Activated B cell treated with CpG ODN at 0.5 μM for 24 hours (primary cell): ENCODE measurements at regions not wholly inside any gene's neighbourhood (a gene's known extent, or its start where the extent isn't known, plus 50 kb on each side); places are given as distances from the start of the nearest gene placed in this dataset.

Experiments used
- ATAC-seq: fragments of 200-7000 bp; cut with Tn5 transposase; one replicate; pipeline ENCODE4 v1.10.0; 2021; ENCODE audit warnings: low read depth, mild to moderate bottlenecking, moderate library complexity
- CTCF ChIA-PET: fragments of 350-600 bp; sonication (Branson Sonifier 250); formaldehyde crosslinking; loops from one replicate; lab custom pipeline; 2021; ENCODE audit warnings: antibody characterized with exemption; lab: Charles Lee
- POLR2A ChIA-PET: fragments of 350-600 bp; sonication (Branson Sonifier 250); formaldehyde crosslinking; loops from one replicate; lab custom pipeline; 2021; ENCODE audit warnings: antibody characterized with exemption; lab: Charles Lee
- DNase-seq: peaks from one replicate; pipeline ENCODE4 v3.0.0; 2022
- H3K27ac Mint-ChIP-seq: one replicate; pipeline ENCODE4 v1.8.0; 2020; ENCODE audit warnings: mixed read lengths
- H3K27me3 Mint-ChIP-seq: one replicate; pipeline ENCODE4 v1.8.0; 2021; ENCODE audit warnings: mixed read lengths
- H3K36me3 Mint-ChIP-seq: one replicate; pipeline ENCODE4 v1.8.0; 2021; ENCODE audit warnings: low read depth, mixed read lengths
- H3K4me1 Mint-ChIP-seq: one replicate; pipeline ENCODE4 v1.8.0; 2021; ENCODE audit warnings: mixed read lengths
- H3K4me3 Mint-ChIP-seq: one replicate; pipeline ENCODE4 v1.8.0; 2020; ENCODE audit warnings: mild to moderate bottlenecking, mixed read lengths
- H3K9me3 Mint-ChIP-seq: one replicate; pipeline ENCODE4 v1.8.0; 2020; ENCODE audit warnings: mixed read lengths
- CTCF ChIP-seq: fragments of 200-600 bp; IDR thresholded peaks from one replicate; pipeline ENCODE4 v1.8.0; 2022; ENCODE audit warnings: antibody characterized with exemption, mild to moderate bottlenecking
- intact Hi-C: fragments of 100-400 bp; cut with micrococcal nuclease; formaldehyde crosslinking; loops from one replicate; pipeline ENCODE4 v1.15.1; 2024

DNA sequence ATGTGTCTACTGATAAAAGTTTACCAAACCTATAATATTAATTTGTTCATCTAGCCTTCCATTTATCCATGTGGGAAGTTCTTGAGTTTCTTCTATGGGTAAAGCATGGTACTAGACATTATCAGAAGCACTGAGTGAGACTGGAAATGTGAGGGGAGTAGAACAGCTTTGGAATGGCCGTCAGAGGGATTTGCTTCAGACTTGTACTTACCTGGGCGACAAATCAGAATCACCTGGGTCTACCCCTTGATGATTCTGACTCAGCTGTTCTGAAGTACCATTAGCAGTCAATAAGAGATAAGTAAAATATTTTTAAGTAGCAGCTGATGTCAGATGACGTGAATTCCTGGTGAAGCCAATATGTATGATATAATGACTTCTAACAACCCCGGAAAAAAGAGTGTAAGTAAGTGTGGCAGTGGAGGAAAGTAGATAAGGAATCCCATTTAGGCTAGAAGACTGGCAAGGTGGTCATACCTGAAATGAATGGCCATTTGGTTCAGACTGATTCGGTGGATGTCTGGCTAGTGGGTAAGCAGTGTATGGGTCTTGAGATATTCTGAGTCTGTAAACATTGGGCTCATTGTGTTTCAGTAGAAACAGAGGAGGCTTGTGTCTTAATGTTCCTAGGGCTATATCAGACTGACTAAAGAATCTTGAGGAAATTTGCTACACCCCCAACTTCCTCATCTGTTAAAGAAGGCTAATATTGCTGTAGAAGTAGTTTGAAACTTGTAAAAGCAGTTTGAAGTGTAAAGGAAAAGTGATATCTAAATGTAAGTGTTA, 409.2 kb downstream of the NKX6-1 start:
- intact Hi-C loops = no loop called here
- Mint-ChIP-seq H3K36me3 (no peaks in the 10 kb centered on the region), H3K27me3 (no peaks in the 10 kb centered on the region), H3K4me1 (no peaks in the 10 kb centered on the region), H3K9me3 (no peaks in the 10 kb centered on the region), H3K27ac (no peak overlapping the region), H3K4me3 (no peak overlapping the region)
- DNase-seq (no peak), ATAC-seq (no peak)
- CTCF ChIA-PET = no interaction called here
- no peak for TF ChIP-seq CTCF
- POLR2A ChIA-PET = no interaction called here

DNA sequence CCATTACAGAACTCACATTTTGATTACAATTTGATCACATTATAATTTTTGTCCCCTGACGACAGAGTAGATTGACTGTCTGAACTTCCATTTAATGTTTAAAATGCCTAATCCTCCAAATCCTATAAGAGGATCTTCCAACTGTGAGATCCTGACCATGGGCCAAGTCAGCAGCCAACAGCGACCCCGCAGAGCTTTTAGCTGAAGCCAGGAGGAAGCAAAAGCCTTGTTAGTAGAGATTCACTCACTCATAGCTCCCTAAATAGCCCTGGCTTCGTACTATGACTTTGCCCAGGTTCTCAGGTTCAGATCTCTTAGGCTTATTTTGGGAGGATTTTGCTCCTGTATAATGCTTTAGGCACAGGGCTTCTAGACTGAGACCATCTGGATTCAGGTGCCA, 413.1 kb downstream of the NKX6-1 start:
- no peaks in the 10 kb centered on the region for H3K27me3 Mint-ChIP-seq
- TF ChIP-seq CTCF = no peak
- ChIA-PET POLR2A (no interaction called here), CTCF (no interaction called here)
- no peaks in the 10 kb centered on the region for H3K36me3 Mint-ChIP-seq
- no peak overlapping the region for H3K4me3 Mint-ChIP-seq
- no peak for ATAC-seq
- no peaks in the 10 kb centered on the region for H3K4me1 Mint-ChIP-seq
- no peak overlapping the region for H3K27ac Mint-ChIP-seq
- no peak for DNase-seq
- H3K9me3 Mint-ChIP-seq = no peaks in the 10 kb centered on the region
- intact Hi-C loops = no loop called here

- Mint-ChIP-seq H3K36me3 (no peaks in the 10 kb centered on the region), H3K9me3 (no peaks in the 10 kb centered on the region), H3K4me3 (no peak overlapping the region), H3K27me3 (no peaks in the 10 kb centered on the region), H3K27ac (no peak overlapping the region), H3K4me1 (no peaks in the 10 kb centered on the region)
- intact Hi-C loops = no loop called here
- ChIA-PET CTCF (no interaction called here), POLR2A (no interaction called here)
- no peak for TF ChIP-seq CTCF
- no peak for DNase-seq
- no peak for ATAC-seq
Measured at GRCh38 chr4:84070289-84070688, 428.8 kb downstream of the NKX6-1 start.

DNA sequence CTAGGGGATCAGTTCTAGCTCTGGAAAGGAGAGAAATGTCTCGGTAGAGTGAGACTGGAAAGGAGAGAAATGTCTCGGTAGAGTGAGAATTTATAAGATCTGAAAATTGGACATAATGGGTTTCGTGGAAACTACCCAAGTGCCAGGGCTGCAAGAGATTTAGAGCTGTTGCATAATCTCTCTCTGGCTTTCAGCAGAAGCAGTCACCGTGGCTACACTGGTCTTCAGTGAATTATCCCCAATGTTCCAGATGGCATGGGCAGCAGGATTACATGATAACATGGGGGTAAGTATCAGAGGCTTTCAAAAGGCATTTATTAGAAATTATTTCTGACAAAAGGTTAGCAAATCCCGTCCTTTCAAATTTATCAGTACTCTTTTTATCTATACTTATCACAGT, 435.5 kb downstream of the NKX6-1 start:
- intact Hi-C loops = no loop called here
- H3K4me1 Mint-ChIP-seq = no peaks in the 10 kb centered on the region
- TF ChIP-seq CTCF = no peak
- H3K27me3 Mint-ChIP-seq = no peaks in the 10 kb centered on the region
- CTCF ChIA-PET = no interaction called here
- DNase-seq = no peak
- peaks cover 2% of the 10 kb centered on the region for H3K9me3 Mint-ChIP-seq
- no peak for ATAC-seq
- H3K36me3 Mint-ChIP-seq = no peaks in the 10 kb centered on the region
- POLR2A ChIA-PET = no interaction called here
- no peak overlapping the region for H3K4me3 Mint-ChIP-seq
- H3K27ac Mint-ChIP-seq = no peak overlapping the region

- Mint-ChIP-seq H3K27ac (no peak overlapping the region), H3K9me3 (peaks cover 2% of the 10 kb centered on the region), H3K36me3 (no peaks in the 10 kb centered on the region), H3K4me3 (no peak overlapping the region), H3K27me3 (no peaks in the 10 kb centered on the region), H3K4me1 (no peaks in the 10 kb centered on the region)
- TF ChIP-seq CTCF = no peak
- ChIA-PET CTCF (no interaction called here), POLR2A (no interaction called here)
- no peak for ATAC-seq
- DNase-seq = no peak
- intact Hi-C loops = no loop called here
Measured at GRCh38 chr4:84058201-84058600, 440.9 kb downstream of the NKX6-1 start.
